IMR-90 (cell line): ENCODE measurements at regions not wholly inside any gene's neighbourhood (a gene's known extent, or its start where the extent isn't known, plus 50 kb on each side); places are given as distances from the start of the nearest gene placed in this dataset.

Source experiments
- ATAC-seq: fragments of 200-7000 bp; cut with Tn5 transposase; 2 replicates; pipeline ENCODE4 v1.9.1; 2020; ENCODE audit warnings: low read depth, mild to moderate bottlenecking, moderate library complexity
- BruUV-seq: library from RNA; stranded (reverse); fragments of 400-500 nt; replicated peaks from 2 replicates; lab custom pipeline; 2021; lab: Mats Ljungman, UMichigan
- CTCF ChIA-PET: fragments of 300-600 bp; formaldehyde crosslinking; extraction: SDS; loops from one replicate; lab custom pipeline; 2021; ENCODE audit warnings: antibody characterized with exemption; lab: Yijun Ruan, JAX
- POLR2A ChIA-PET: fragments of 300-600 bp; sonication (Branson Sonifier 250); formaldehyde crosslinking; loops from one replicate; lab custom pipeline; 2022; ENCODE audit warnings: antibody characterized with exemption; ENCODE audit not compliant: unreplicated experiment; lab: Charles Lee
- DNase-seq: peaks from one replicate; pipeline ENCODE4 v3.0.0; 2013
- H2AFZ ChIP-seq: replicated peaks from 2 replicates; pipeline ENCODE3; 2013; ENCODE audit warnings: low read length, mild to moderate bottlenecking; ENCODE audit not compliant: poor library complexity
- H2AK5ac ChIP-seq: 2 replicates; pipeline ENCODE4 v1.6.1; 2013; ENCODE audit warnings: low read depth, low read length, inconsistent platforms
- H2AK9ac ChIP-seq: replicated peaks from 2 replicates; pipeline ENCODE3; 2013; ENCODE audit warnings: mild to moderate bottlenecking, low read depth, low read length, moderate library complexity; ENCODE audit not compliant: poor library complexity
- H2BK120ac ChIP-seq: 2 replicates; pipeline ENCODE4 v1.6.1; 2013; ENCODE audit warnings: low read depth, low read length, inconsistent platforms
- H2BK15ac ChIP-seq: 3 replicates; pipeline ENCODE4 v1.6.1; 2013; ENCODE audit warnings: low read depth, low read length, inconsistent platforms
- H2BK20ac ChIP-seq: 2 replicates; pipeline ENCODE4 v1.6.1; 2013; ENCODE audit warnings: low read depth, mild to moderate bottlenecking, inconsistent platforms, low read length, moderate library complexity
- H2BK5ac ChIP-seq: 2 replicates; pipeline ENCODE4 v1.6.1; 2013; ENCODE audit warnings: mild to moderate bottlenecking, low read depth, low read length, inconsistent platforms; ENCODE audit not compliant: poor library complexity, severe bottlenecking
- H3K14ac ChIP-seq: replicated peaks from 2 replicates; pipeline ENCODE4 v1.6.1; 2013; ENCODE audit warnings: low read depth, low read length, inconsistent platforms
- H3K18ac ChIP-seq: 2 replicates; pipeline ENCODE4 v1.6.1; 2013; ENCODE audit warnings: low read depth, low read length, control low read depth
- H3K23ac ChIP-seq: 2 replicates; pipeline ENCODE4 v1.6.1; 2013; ENCODE audit warnings: low read depth, low read length, inconsistent platforms
- H3K27ac ChIP-seq: 2 replicates; pipeline ENCODE4 v1.5.1; 2013; ENCODE audit warnings: mild to moderate bottlenecking, control low read depth, low read length; ENCODE audit not compliant: insufficient read depth
- H3K27me3 ChIP-seq: 2 replicates; pipeline ENCODE4 v1.6.1; 2013; ENCODE audit warnings: low read length; ENCODE audit not compliant: control insufficient read depth, insufficient read depth
- H3K36me3 ChIP-seq: 2 replicates; pipeline ENCODE4 v1.6.1; 2013; ENCODE audit warnings: low read length, mixed read lengths; ENCODE audit not compliant: control insufficient read depth, insufficient read depth
- H3K4ac ChIP-seq: 2 replicates; pipeline ENCODE4 v1.6.1; 2013; ENCODE audit warnings: low read depth, low read length, inconsistent platforms
- H3K4me1 ChIP-seq: 2 replicates; pipeline ENCODE4 v1.6.1; 2013; ENCODE audit warnings: low read length, mixed read lengths; ENCODE audit not compliant: control insufficient read depth, insufficient read depth
- H3K4me2 ChIP-seq: 2 replicates; pipeline ENCODE4 v1.6.1; 2013; ENCODE audit warnings: low read depth, mild to moderate bottlenecking, control low read depth, low read length, moderate library complexity
- H3K4me3 ChIP-seq: 2 replicates; pipeline ENCODE4 v1.5.1; 2013; ENCODE audit warnings: low read depth, mild to moderate bottlenecking, control low read depth, low read length, moderate library complexity; ENCODE audit not compliant: insufficient read depth
- H3K56ac ChIP-seq: 2 replicates; pipeline ENCODE4 v1.6.1; 2013; ENCODE audit warnings: low read length, inconsistent platforms; ENCODE audit not compliant: insufficient read depth; ENCODE audit errors: extremely low read depth
- H3K79me1 ChIP-seq, 2 experiments: 2 replicates each; pipeline ENCODE4 v1.6.1; 2013; ENCODE audit warnings: low read length in 2 of 2, inconsistent platforms in 1 of 2, low read depth in 1 of 2
- H3K9ac ChIP-seq: 2 replicates; pipeline ENCODE4 v1.6.1; 2013; ENCODE audit warnings: low read depth, low read length, control low read depth
- H3K9me1 ChIP-seq: 2 replicates; pipeline ENCODE4 v1.6.1; 2013; ENCODE audit warnings: low read length, inconsistent platforms; ENCODE audit not compliant: insufficient read depth
- H3K9me3 ChIP-seq: 2 replicates; pipeline ENCODE4 v1.6.1; 2013; ENCODE audit warnings: low read length; ENCODE audit not compliant: control insufficient read depth, insufficient read depth
- H4K20me1 ChIP-seq: 2 replicates; pipeline ENCODE4 v1.6.1; 2013; ENCODE audit warnings: low read length, inconsistent platforms; ENCODE audit not compliant: insufficient read depth
- H4K5ac ChIP-seq: 2 replicates; pipeline ENCODE4 v1.6.1; 2013; ENCODE audit warnings: mild to moderate bottlenecking, low read depth, low read length, control low read depth
- H4K8ac ChIP-seq, 2 experiments: 2 replicates each; pipeline ENCODE4 v1.6.1; 2013; ENCODE audit warnings: low read depth in 2 of 2, low read length in 2 of 2, control low read depth in 1 of 2, inconsistent platforms in 1 of 2
- H4K91ac ChIP-seq: 2 replicates; pipeline ENCODE4 v1.6.1; 2013; ENCODE audit warnings: low read depth, low read length, inconsistent platforms; ENCODE audit not compliant: insufficient read depth
- BHLHE40 ChIP-seq: fragments of 150-350 bp; IDR thresholded peaks from 2 replicates; pipeline ENCODE4 v1.6.1; 2016; ENCODE audit warnings: mild to moderate bottlenecking, low read depth, low read length
- CEBPB ChIP-seq: IDR thresholded peaks from 2 replicates; pipeline ENCODE4 v1.6.1; 2012; ENCODE audit warnings: low read depth, low read length, improper control_type of control experiment
- CHD1 ChIP-seq: IDR thresholded peaks from 2 replicates; pipeline ENCODE4 v1.6.1; 2012; ENCODE audit warnings: low read depth, low read length, improper control_type of control experiment
- FOS ChIP-seq: fragments of 150-350 bp; IDR thresholded peaks from 2 replicates; pipeline ENCODE4 v1.6.1; 2016; ENCODE audit warnings: low read depth, low read length
- MAFK ChIP-seq: IDR thresholded peaks from 2 replicates; pipeline ENCODE4 v1.6.1; 2012; ENCODE audit warnings: low read depth, low read length, improper control_type of control experiment
- MAZ ChIP-seq: IDR thresholded peaks from 2 replicates; pipeline ENCODE4 v1.6.1; 2012; ENCODE audit warnings: low read depth, mild to moderate bottlenecking, low read length, improper control_type of control experiment, moderate library complexity, borderline replicate concordance
- MXI1 ChIP-seq: IDR thresholded peaks from 2 replicates; pipeline ENCODE4 v1.6.1; 2012; ENCODE audit warnings: low read depth, mild to moderate bottlenecking, low read length, moderate library complexity, borderline replicate concordance
- NFE2L2 ChIP-seq: fragments of 150-350 bp; IDR thresholded peaks from 2 replicates; pipeline ENCODE4 v1.6.1; 2016; ENCODE audit warnings: low read depth, mild to moderate bottlenecking, low read length
- POLR2A ChIP-seq: IDR thresholded peaks from 2 replicates; pipeline ENCODE4 v1.6.1; 2012; ENCODE audit warnings: mild to moderate bottlenecking, low read depth, low read length
- RAD21 ChIP-seq: IDR thresholded peaks from 2 replicates; pipeline ENCODE4 v1.6.1; 2012; ENCODE audit warnings: low read length, improper control_type of control experiment
- RCOR1 ChIP-seq: IDR thresholded peaks from 2 replicates; pipeline ENCODE4 v1.6.1; 2012; ENCODE audit warnings: mild to moderate bottlenecking, low read length, improper control_type of control experiment; ENCODE audit not compliant: insufficient replicate concordance
- RFX5 ChIP-seq: IDR thresholded peaks from 2 replicates; pipeline ENCODE4 v1.8.0; 2012; ENCODE audit warnings: low read depth, mild to moderate bottlenecking, low read length, moderate library complexity
- SMC3 ChIP-seq: fragments of 150-350 bp; IDR thresholded peaks from 2 replicates; pipeline ENCODE4 v1.6.1; 2016; ENCODE audit warnings: low read depth, mild to moderate bottlenecking, antibody characterized with exemption, low read length, moderate library complexity
- WGBS, 2 experiments: methylation state at CpG; one replicate each; pipeline versions ENCODE4 v1.1.5 to v1.1.7; 2013; ENCODE audit warnings: missing lambda C conversion rate in 2 of 2; ENCODE audit not compliant: insufficient read length in 1 of 2; ENCODE audit errors: extremely low coverage in 2 of 2; 5-methylcytosine and 5-hydroxymethylcytosine counted together
- dilution Hi-C: fragments of 300-500 bp; cut with HindIII; formaldehyde crosslinking; loops from one replicate; pipeline ENCODE4 v1.14.3; 2018; ENCODE audit warnings: low sequenced_read_pairs; ENCODE audit not compliant: unreplicated experiment
- in situ Hi-C: fragments of 300-500 bp; cut with MboI; formaldehyde crosslinking; loops from 3 replicates; pipeline ENCODE4 v1.14.3; 2019; ENCODE audit warnings: low sequenced_read_pairs, inconsistent platforms, mixed read lengths
- intact Hi-C: fragments of 100-400 bp; cut with micrococcal nuclease; formaldehyde crosslinking; loops from 2 replicates; pipeline ENCODE4 v1.10.0; 2022
- TF ChIP-seq, protein P1 (sequence below): conservative IDR thresholded peaks from 2 replicates; pipeline ENCODE4 v1.5.1; 2012; ENCODE audit warnings: mild to moderate bottlenecking, low read depth, low read length, improper control_type of control experiment
- TF ChIP-seq, protein P2 (sequence below): fragments of 150-350 bp; IDR thresholded peaks from 2 replicates; pipeline ENCODE4 v1.6.1; 2017; ENCODE audit warnings: mild to moderate bottlenecking, antibody characterized with exemption, low read length, low read depth
- TF ChIP-seq, protein P3 (sequence below): fragments of 150-350 bp; IDR thresholded peaks from 2 replicates; pipeline ENCODE4 v1.6.1; 2016; ENCODE audit warnings: low read depth, mild to moderate bottlenecking, low read length, moderate library complexity, borderline replicate concordance

DNA sequence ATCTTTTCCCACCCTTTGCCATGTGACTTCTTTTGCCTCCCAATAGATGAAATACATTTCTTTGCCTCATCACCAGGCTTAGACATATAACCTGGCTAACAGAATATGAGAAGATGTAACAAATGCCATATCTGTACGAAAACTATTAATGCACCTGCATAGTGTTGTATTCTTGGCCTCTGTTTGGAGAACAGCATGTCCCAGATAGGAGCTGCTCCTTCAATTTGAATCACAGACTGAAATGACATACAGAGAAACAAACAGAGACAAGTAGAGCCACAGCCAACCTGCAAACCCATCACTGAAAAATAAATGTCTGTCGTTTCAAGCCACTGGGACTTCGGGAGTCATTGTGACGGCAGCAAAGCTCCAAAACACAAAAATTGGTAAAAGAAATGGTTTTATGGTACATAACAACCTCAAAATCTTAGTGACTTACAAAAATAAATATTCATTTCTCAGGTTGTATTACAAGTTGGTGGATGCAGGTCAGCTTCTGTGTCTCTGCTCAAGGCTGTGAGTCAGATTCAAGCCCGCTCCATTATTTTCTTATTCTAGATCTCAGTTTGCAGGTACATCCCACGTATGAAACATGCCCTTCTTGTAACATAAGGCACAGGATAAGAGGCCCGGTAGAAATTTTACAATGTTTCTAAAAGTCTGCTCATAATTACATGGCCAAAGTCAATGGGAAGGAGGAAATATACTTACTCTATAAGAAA lies 171.3 kb upstream of the SOX6 start:
- intact Hi-C loops, result no loop called here
- Histone ChIP-seq H3K9me3 (no peaks in the 10 kb centered on the region), H4K91ac (no peak overlapping the region), H4K8ac (no peak overlapping the region), H3K4me3 (no peak overlapping the region), H3K23ac (no peak overlapping the region), H3K18ac (no peak overlapping the region), H2BK120ac (no peak overlapping the region), H2AK9ac (no peak overlapping the region), H3K27me3 (no peaks in the 10 kb centered on the region), H3K56ac (no peak overlapping the region), H4K5ac (no peak overlapping the region), H4K20me1 (peaks cover 5% of the 10 kb centered on the region; the same call in 1 of the 2 replicates), H3K4ac (no peak overlapping the region), H3K14ac (no peak overlapping the region), H3K4me1 (no peaks in the 10 kb centered on the region), H3K27ac (no peak overlapping the region), H2BK15ac (no peak overlapping the region), H2AK5ac (no peak overlapping the region), H3K4me2 (no peak overlapping the region), H3K79me1 (0 out of 4 replicates have a peak, but pooled peaks cover 0 to 4% of the 10 kb centered on the region in 2 experiments), H3K36me3 (no peaks in the 10 kb centered on the region), H2BK20ac (no peak overlapping the region), H3K9ac (no peak overlapping the region), H3K9me1 (no peaks in the 10 kb centered on the region), H2AFZ (no peak overlapping the region), H2BK5ac (no peak overlapping the region)
- WGBS, 2 experiments, result no CpG with 5 or more reads among the region's 7 CpGs
- POLR2A ChIA-PET, result no interaction called here
- CTCF ChIA-PET, result no interaction called here
- no peak for TF ChIP-seq FOS
- no peak for TF ChIP-seq MAZ
- TF ChIP-seq SMC3, result no peak
- TF ChIP-seq MAFK, result no peak
- no peak for TF ChIP-seq MXI1
- TF ChIP-seq BHLHE40, result no peak
- TF ChIP-seq, protein P1, sequence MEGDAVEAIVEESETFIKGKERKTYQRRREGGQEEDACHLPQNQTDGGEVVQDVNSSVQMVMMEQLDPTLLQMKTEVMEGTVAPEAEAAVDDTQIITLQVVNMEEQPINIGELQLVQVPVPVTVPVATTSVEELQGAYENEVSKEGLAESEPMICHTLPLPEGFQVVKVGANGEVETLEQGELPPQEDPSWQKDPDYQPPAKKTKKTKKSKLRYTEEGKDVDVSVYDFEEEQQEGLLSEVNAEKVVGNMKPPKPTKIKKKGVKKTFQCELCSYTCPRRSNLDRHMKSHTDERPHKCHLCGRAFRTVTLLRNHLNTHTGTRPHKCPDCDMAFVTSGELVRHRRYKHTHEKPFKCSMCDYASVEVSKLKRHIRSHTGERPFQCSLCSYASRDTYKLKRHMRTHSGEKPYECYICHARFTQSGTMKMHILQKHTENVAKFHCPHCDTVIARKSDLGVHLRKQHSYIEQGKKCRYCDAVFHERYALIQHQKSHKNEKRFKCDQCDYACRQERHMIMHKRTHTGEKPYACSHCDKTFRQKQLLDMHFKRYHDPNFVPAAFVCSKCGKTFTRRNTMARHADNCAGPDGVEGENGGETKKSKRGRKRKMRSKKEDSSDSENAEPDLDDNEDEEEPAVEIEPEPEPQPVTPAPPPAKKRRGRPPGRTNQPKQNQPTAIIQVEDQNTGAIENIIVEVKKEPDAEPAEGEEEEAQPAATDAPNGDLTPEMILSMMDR, result no peak
- no peak for TF ChIP-seq NFE2L2
- no peak for TF ChIP-seq RFX5
- TF ChIP-seq CHD1, result no peak
- TF ChIP-seq RCOR1, result no peak
- TF ChIP-seq RAD21, result no peak
- TF ChIP-seq CEBPB, result no peak
- TF ChIP-seq POLR2A, result no peak
- TF ChIP-seq, protein P2, sequence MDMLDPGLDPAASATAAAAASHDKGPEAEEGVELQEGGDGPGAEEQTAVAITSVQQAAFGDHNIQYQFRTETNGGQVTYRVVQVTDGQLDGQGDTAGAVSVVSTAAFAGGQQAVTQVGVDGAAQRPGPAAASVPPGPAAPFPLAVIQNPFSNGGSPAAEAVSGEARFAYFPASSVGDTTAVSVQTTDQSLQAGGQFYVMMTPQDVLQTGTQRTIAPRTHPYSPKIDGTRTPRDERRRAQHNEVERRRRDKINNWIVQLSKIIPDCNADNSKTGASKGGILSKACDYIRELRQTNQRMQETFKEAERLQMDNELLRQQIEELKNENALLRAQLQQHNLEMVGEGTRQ, result no peak
- TF ChIP-seq, protein P3, sequence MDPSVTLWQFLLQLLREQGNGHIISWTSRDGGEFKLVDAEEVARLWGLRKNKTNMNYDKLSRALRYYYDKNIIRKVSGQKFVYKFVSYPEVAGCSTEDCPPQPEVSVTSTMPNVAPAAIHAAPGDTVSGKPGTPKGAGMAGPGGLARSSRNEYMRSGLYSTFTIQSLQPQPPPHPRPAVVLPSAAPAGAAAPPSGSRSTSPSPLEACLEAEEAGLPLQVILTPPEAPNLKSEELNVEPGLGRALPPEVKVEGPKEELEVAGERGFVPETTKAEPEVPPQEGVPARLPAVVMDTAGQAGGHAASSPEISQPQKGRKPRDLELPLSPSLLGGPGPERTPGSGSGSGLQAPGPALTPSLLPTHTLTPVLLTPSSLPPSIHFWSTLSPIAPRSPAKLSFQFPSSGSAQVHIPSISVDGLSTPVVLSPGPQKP, result no peak
- no TSS peak for BruUV-seq
- no peak for DNase-seq
- no peak for ATAC-seq
- dilution Hi-C loops, result no loop called here
- in situ Hi-C loops, result no loop called here
